Esophagus muscularis mucosa (tissue), 4 donors: ENCODE measurements at regions not wholly inside any gene's neighbourhood (a gene's known extent, or its start where the extent isn't known, plus 50 kb on each side); places are given as distances from the start of the nearest gene placed in this dataset.

ENCODE experiments used
- CTCF ChIP-seq, 3 experiments: fragments of 200-600 bp in 2 of 3; fragments of 450-650 bp in 1 of 3; sonication (generic) in 2 of 3; IDR thresholded peaks; one replicate each; pipeline ENCODE4 v1.5.1; 2017 to 2019; ENCODE audit warnings: antibody characterized with exemption in 3 of 3, mild to moderate bottlenecking in 2 of 3, moderate library complexity in 1 of 3
- EP300 ChIP-seq: sonication (generic); formaldehyde crosslinking; IDR thresholded peaks from one replicate; pipeline ENCODE4 v1.6.1; 2017; ENCODE audit warnings: antibody characterized with exemption
- POLR2A ChIP-seq: fragments of 450-650 bp; IDR thresholded peaks from one replicate; pipeline ENCODE4 v1.6.1; 2017; ENCODE audit warnings: antibody characterized with exemption, moderate library complexity, mild to moderate bottlenecking, low read depth
- POLR2AphosphoS5 ChIP-seq, 2 donors: sonication (generic); formaldehyde crosslinking; IDR thresholded peaks; one replicate each; pipeline ENCODE4 v1.6.1; 2017; ENCODE audit warnings: antibody characterized with exemption in 2 of 2

- TF ChIP-seq POLR2AphosphoS5 (IDR thresholded peaks at IDR 0.05): no peak
- no peak for TF ChIP-seq CTCF (IDR thresholded peaks at IDR 0.05)
- no peak for TF ChIP-seq POLR2A
- no peak for TF ChIP-seq EP300
Measured at GRCh38 chr9:78938821-78939220, 632.9 kb upstream of the TLE4 start.
